ENCODE measurements at regions not wholly inside any gene's neighbourhood (a gene's known extent, or its start where the extent isn't known, plus 50 kb on each side); places are given as distances from the start of the nearest gene placed in this dataset.

- no peak for DNase-seq (ENCODE audit: low read depth)
- TF ChIP-seq CTCF (conservative IDR thresholded peaks at IDR 0.05; ENCODE audit: low read length) = no peak
- no peak overlapping the region for H3K4me3 ChIP-seq (ENCODE audit: low read length)
These were observed 96.2 kb upstream of the ROBO2 start for GRCh38 chr3:76943671-76944070.

GRCh38 chr3:76949033-76949432 lies 90.9 kb upstream of the ROBO2 start:
- TF ChIP-seq CTCF (conservative IDR thresholded peaks at IDR 0.05; ENCODE audit: low read length) = no peak
- no peak overlapping the region for H3K4me3 ChIP-seq (ENCODE audit: low read length)
- no peak for DNase-seq (ENCODE audit: low read depth)

- no peak overlapping the region for H3K4me3 ChIP-seq (ENCODE audit: low read length)
- no peak for TF ChIP-seq CTCF (conservative IDR thresholded peaks at IDR 0.05; ENCODE audit: low read length)
- DNase-seq (ENCODE audit: low read depth) = no peak
These were observed 90.4 kb upstream of the ROBO2 start for GRCh38 chr3:76949462-76949861.

GRCh38 chr3:76950590-76950989 lies 89.3 kb upstream of the ROBO2 start:
- H3K4me3 ChIP-seq (ENCODE audit: low read length) = no peak overlapping the region
- TF ChIP-seq CTCF (conservative IDR thresholded peaks at IDR 0.05; ENCODE audit: low read length) = no peak
- DNase-seq (ENCODE audit: low read depth) = no peak

GRCh38 chr3:76954412-76954811 lies 85.5 kb upstream of the ROBO2 start:
- DNase-seq (ENCODE audit: low read depth) = no peak
- no peak overlapping the region for H3K4me3 ChIP-seq (ENCODE audit: low read length)
- no peak for TF ChIP-seq CTCF (conservative IDR thresholded peaks at IDR 0.05; ENCODE audit: low read length)

GRCh38 chr3:76958274-76958673 lies 81.6 kb upstream of the ROBO2 start:
- H3K4me3 ChIP-seq (ENCODE audit: low read length) = no peak overlapping the region
- no peak for TF ChIP-seq CTCF (conservative IDR thresholded peaks at IDR 0.05; ENCODE audit: low read length)
- no peak for DNase-seq (ENCODE audit: low read depth)

GRCh38 chr3:76958861-76959260 lies 81.0 kb upstream of the ROBO2 start:
- no peak overlapping the region for H3K4me3 ChIP-seq (ENCODE audit: low read length)
- no peak for DNase-seq (ENCODE audit: low read depth)
- no peak for TF ChIP-seq CTCF (conservative IDR thresholded peaks at IDR 0.05; ENCODE audit: low read length)

Data from AG10803 (cell line).